GM12865 (cell line): ENCODE measurements at regions not wholly inside any gene's neighbourhood (a gene's known extent, or its start where the extent isn't known, plus 50 kb on each side); places are given as distances from the start of the nearest gene placed in this dataset.

ENCODE experiments used
- DNase-seq: peaks from one replicate; pipeline ENCODE4 v3.0.0; 2010; ENCODE audit warnings: low read depth
- H3K4me3 ChIP-seq: 2 replicates; pipeline ENCODE4 v1.5.1; 2011; ENCODE audit warnings: mild to moderate bottlenecking, low read depth, low read length, control low read depth
- CTCF ChIP-seq: IDR thresholded peaks from 2 replicates; pipeline ENCODE4 v1.5.1; 2011; ENCODE audit warnings: low read length, control low read depth, low read depth, inconsistent platforms; ENCODE audit not compliant: insufficient read depth; ENCODE audit errors: missing control alignments

GRCh38 chr14:95444132-95445129, 72.0 kb downstream of the SYNE3 start:
- no peak for TF ChIP-seq CTCF
- no peak for DNase-seq
- H3K4me3 ChIP-seq: no peak overlapping the region

DNA sequence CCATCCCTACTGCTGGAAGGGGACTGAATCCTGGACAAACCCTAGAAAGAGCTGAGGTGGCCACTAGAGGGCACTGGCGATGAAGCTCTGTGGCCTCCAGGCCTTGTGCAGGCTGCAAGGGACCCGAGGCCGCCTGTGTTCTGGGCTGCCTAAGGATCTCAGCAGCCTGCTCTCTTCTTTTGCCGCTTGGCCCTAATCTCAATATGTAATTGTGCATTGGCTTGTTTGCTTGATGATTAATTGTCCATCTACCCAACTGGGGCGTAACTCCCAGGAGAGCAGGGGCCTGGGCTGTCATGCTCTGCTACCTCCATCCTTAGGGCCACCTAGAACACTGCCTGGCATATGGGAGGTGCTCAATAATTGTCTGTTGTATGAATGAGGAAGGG, 73.8 kb downstream of the SYNE3 start:
- peak; percentile 90 for TF ChIP-seq CTCF
- peak; percentile 86 for DNase-seq
- no peak overlapping the region for H3K4me3 ChIP-seq

- no peak for DNase-seq
- no peak overlapping the region for H3K4me3 ChIP-seq
- no peak for TF ChIP-seq CTCF
These were observed 74.3 kb downstream of the SYNE3 start for GRCh38 chr14:95442016-95442632.

- DNase-seq: no peak
- H3K4me3 ChIP-seq: no peak overlapping the region
- no peak for TF ChIP-seq CTCF
These were observed 75.5 kb downstream of the SYNE3 start for GRCh38 chr14:95440951-95441350.

DNA sequence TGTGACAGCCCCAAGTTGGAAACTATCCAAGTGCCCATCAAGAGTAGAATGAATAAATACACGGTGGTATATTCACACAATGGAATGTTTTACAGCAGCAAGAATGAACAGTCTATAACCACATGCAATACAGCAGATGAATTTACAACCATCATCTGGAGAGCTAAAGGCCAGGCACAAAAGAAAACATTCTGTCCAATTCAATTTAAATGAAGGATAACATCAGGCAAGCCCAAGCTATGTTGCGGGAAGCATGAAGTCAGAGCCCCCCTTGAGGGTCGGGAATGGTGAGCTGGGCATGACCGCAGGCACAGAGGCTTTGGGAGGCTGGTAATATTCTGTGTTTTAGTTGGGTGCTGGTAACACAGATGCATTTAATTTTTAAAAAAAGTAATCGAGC, 76.0 kb downstream of the SYNE3 start:
- TF ChIP-seq CTCF: no peak
- DNase-seq: no peak

DNA sequence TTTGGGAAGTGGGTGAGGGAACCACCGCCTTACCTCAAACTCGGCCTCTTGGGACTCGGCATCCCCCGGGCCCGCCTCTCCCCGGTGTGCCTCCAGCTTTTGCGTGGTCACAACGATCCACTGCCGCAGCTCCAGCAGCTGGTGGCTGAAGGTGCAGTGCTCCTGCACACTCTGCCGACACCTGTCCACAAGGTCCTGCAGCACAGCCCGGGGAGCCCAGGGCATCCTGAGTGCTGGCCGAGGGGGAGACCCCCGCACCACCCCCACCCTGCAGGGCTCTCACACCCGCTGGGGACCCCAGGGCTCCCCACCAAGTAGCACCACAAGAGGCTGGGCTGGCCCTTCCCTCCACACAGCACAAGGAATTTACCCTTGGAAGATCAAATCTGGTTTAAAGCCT, 76.6 kb downstream of the SYNE3 start:
- no peak for DNase-seq
- no peak overlapping the region for H3K4me3 ChIP-seq
- no peak for TF ChIP-seq CTCF

More for the DNA sequence above, 76.0 kb downstream of the SYNE3 start:
- H3K4me3 ChIP-seq: no peak overlapping the region
